ENCODE measurements at regions not wholly inside any gene's neighbourhood (a gene's known extent, or its start where the extent isn't known, plus 50 kb on each side); places are given as distances from the start of the nearest gene placed in this dataset.

- TF ChIP-seq, protein P1, sequence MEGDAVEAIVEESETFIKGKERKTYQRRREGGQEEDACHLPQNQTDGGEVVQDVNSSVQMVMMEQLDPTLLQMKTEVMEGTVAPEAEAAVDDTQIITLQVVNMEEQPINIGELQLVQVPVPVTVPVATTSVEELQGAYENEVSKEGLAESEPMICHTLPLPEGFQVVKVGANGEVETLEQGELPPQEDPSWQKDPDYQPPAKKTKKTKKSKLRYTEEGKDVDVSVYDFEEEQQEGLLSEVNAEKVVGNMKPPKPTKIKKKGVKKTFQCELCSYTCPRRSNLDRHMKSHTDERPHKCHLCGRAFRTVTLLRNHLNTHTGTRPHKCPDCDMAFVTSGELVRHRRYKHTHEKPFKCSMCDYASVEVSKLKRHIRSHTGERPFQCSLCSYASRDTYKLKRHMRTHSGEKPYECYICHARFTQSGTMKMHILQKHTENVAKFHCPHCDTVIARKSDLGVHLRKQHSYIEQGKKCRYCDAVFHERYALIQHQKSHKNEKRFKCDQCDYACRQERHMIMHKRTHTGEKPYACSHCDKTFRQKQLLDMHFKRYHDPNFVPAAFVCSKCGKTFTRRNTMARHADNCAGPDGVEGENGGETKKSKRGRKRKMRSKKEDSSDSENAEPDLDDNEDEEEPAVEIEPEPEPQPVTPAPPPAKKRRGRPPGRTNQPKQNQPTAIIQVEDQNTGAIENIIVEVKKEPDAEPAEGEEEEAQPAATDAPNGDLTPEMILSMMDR (conservative IDR thresholded peaks at IDR 0.05) = no peak
- no peak for TF ChIP-seq EZH2 (IDR thresholded peaks at IDR 0.05; ENCODE audit: low read depth)
Observed at GRCh38 chr16:54998834-54999233, 68.2 kb downstream of the IRX5 start.
